H1 (cell line): ENCODE measurements at regions not wholly inside any gene's neighbourhood (a gene's known extent, or its start where the extent isn't known, plus 50 kb on each side); places are given as distances from the start of the nearest gene placed in this dataset.

ENCODE experiments used
- CTCF ChIA-PET: fragments of 300-600 bp; sonication (Branson Sonifier 250); formaldehyde crosslinking; loops from one replicate; lab custom pipeline; 2021; ENCODE audit not compliant: partially characterized antibody; lab: Charles Lee
- POLR2A ChIA-PET: fragments of 300-600 bp; sonication (Branson Sonifier 250); formaldehyde crosslinking; loops from one replicate; lab custom pipeline; 2021; ENCODE audit warnings: inconsistent platforms; ENCODE audit not compliant: partially characterized antibody; lab: Charles Lee
- DNase-seq, 2 experiments: peaks; one replicate each; pipeline versions ENCODE4 v3.0.0 to v3.0.0-alpha.2; 2010 to 2022; ENCODE audit warnings: low spot score in 2 of 2, low read depth in 1 of 2, mixed read lengths in 1 of 2
- FAIRE-seq: peaks from 2 replicates; lab custom pipeline; 2011; peaks lifted over from hg19 to GRCh38; lab: Jason Lieb, UNC
- H2AFZ ChIP-seq: 2 replicates; pipeline ENCODE4 v1.8.1; 2012; ENCODE audit warnings: low read length, inconsistent platforms
- H2AK5ac ChIP-seq: 2 replicates; pipeline ENCODE4 v1.6.1; 2013; ENCODE audit warnings: low read depth, low read length
- H2BK120ac ChIP-seq: replicated peaks from 2 replicates; pipeline ENCODE3; 2013; ENCODE audit warnings: low read depth, low read length, inconsistent platforms
- H2BK12ac ChIP-seq: 2 replicates; pipeline ENCODE4 v1.6.1; 2013; ENCODE audit warnings: low read depth, low read length
- H2BK15ac ChIP-seq: 2 replicates; pipeline ENCODE4 v1.6.1; 2013; ENCODE audit warnings: low read length
- H2BK20ac ChIP-seq: 2 replicates; pipeline ENCODE4 v1.6.1; 2013; ENCODE audit warnings: low read length
- H2BK5ac ChIP-seq: 2 replicates; pipeline ENCODE4 v1.6.1; 2013; ENCODE audit warnings: low read depth, low read length
- H3K14ac ChIP-seq: 2 replicates; pipeline ENCODE4 v1.6.1; 2013; ENCODE audit warnings: inconsistent platforms; ENCODE audit not compliant: insufficient read length
- H3K18ac ChIP-seq: 2 replicates; pipeline ENCODE4 v1.6.1; 2013; ENCODE audit warnings: low read length; ENCODE audit errors: extremely low read depth
- H3K23ac ChIP-seq: 2 replicates; pipeline ENCODE4 v1.6.1; 2013; ENCODE audit warnings: inconsistent platforms; ENCODE audit not compliant: insufficient read length
- H3K23me2 ChIP-seq: 2 replicates; pipeline ENCODE4 v1.6.1; 2013; ENCODE audit warnings: low read depth, low read length
- H3K27ac ChIP-seq: 2 replicates; pipeline ENCODE4 v1.6.1; 2011; ENCODE audit warnings: low read depth, low read length, inconsistent platforms
- H3K27me3 ChIP-seq, 4 experiments: replicated peaks in 1 of 4; 1 replicate in 1 of 4; 2 replicates in 3 of 4; pipeline versions ENCODE4 v1.6.1 to v1.8.1; 2011 to 2013; ENCODE audit warnings: low read length in 3 of 4, mild to moderate bottlenecking in 3 of 4, inconsistent platforms in 2 of 4, mixed read lengths in 2 of 4, moderate library complexity in 1 of 4; ENCODE audit not compliant: control insufficient read depth in 3 of 4, insufficient read depth in 3 of 4; ENCODE audit errors: extremely low read depth in 1 of 4
- H3K36me3 ChIP-seq, 4 experiments: 2 replicates each; pipeline versions ENCODE4 v1.6.1 to v1.8.1; 2011 to 2013; ENCODE audit warnings: mild to moderate bottlenecking in 4 of 4, low read length in 3 of 4, moderate library complexity in 2 of 4, control low read depth in 1 of 4, inconsistent platforms in 1 of 4; ENCODE audit not compliant: insufficient read depth in 4 of 4, control insufficient read depth in 2 of 4
- H3K4ac ChIP-seq: replicated peaks from 2 replicates; pipeline ENCODE3; 2013; ENCODE audit warnings: low read length, low read depth, mixed read lengths, inconsistent platforms; ENCODE audit not compliant: insufficient read length
- H3K4me1 ChIP-seq, 4 experiments: replicated peaks in 1 of 4; 1 replicate in 1 of 4; 2 replicates in 3 of 4; pipeline versions ENCODE4 v1.6.1 to v1.8.1; 2011 to 2013; ENCODE audit warnings: low read length in 3 of 4, inconsistent platforms in 2 of 4, mixed read lengths in 1 of 4; ENCODE audit not compliant: insufficient read depth in 4 of 4, control insufficient read depth in 3 of 4
- H3K4me2 ChIP-seq, 2 experiments: 2 replicates each; pipeline versions ENCODE4 v1.6.1 to v1.8.1; 2011 to 2013; ENCODE audit warnings: low read depth in 2 of 2, low read length in 2 of 2, control low read depth in 1 of 2, inconsistent platforms in 1 of 2, mild to moderate bottlenecking in 1 of 2; ENCODE audit not compliant: insufficient read depth in 1 of 2
- H3K4me3 ChIP-seq, 4 experiments: fragments of 200-600, 300-600 bp in 1 of 4; sonication (generic), shearing (Covaris generic), sonication (Bioruptor Twin) in 1 of 4; 2 replicates each; pipeline versions ENCODE4 v1.5.1 to v1.8.1; 2011 to 2016; ENCODE audit warnings: low read length in 4 of 4, low read depth in 3 of 4, control low read depth in 2 of 4, inconsistent platforms in 2 of 4, mild to moderate bottlenecking in 2 of 4, mixed read lengths in 1 of 4, moderate library complexity in 1 of 4; ENCODE audit not compliant: insufficient read depth in 2 of 4; ENCODE audit errors: extremely low read depth in 1 of 4
- H3K56ac ChIP-seq: replicated peaks from 2 replicates; pipeline ENCODE3; 2013; ENCODE audit warnings: low read depth, mild to moderate bottlenecking, mixed read lengths, low read length, inconsistent platforms; ENCODE audit not compliant: insufficient read length
- H3K79me1 ChIP-seq: 2 replicates; pipeline ENCODE4 v1.6.1; 2013; ENCODE audit warnings: low read depth, low read length, control low read depth
- H3K79me2 ChIP-seq, 2 experiments: 2 replicates each; pipeline versions ENCODE4 v1.6.1 to v1.8.1; 2012 to 2013; ENCODE audit warnings: low read length in 2 of 2, mild to moderate bottlenecking in 2 of 2, inconsistent platforms in 1 of 2; ENCODE audit not compliant: insufficient read depth in 2 of 2, control insufficient read depth in 1 of 2
- H3K9ac ChIP-seq, 4 experiments: replicated peaks in 1 of 4; 1 replicate in 1 of 4; 2 replicates in 3 of 4; pipeline versions ENCODE4 v1.6.1 to v1.8.1; 2011 to 2013; ENCODE audit warnings: low read depth in 3 of 4, low read length in 3 of 4, control low read depth in 2 of 4, mild to moderate bottlenecking in 2 of 4, moderate library complexity in 2 of 4, inconsistent platforms in 1 of 4; ENCODE audit errors: extremely low read depth in 1 of 4
- H3K9me3 ChIP-seq, 2 experiments: 2 replicates each; pipeline versions ENCODE4 v1.6.1 to v1.8.1; 2012 to 2013; ENCODE audit warnings: mild to moderate bottlenecking in 2 of 2, moderate library complexity in 2 of 2, control low read depth in 1 of 2, inconsistent platforms in 1 of 2, low read depth in 1 of 2, low read length in 1 of 2, mixed read lengths in 1 of 2; ENCODE audit not compliant: insufficient read depth in 2 of 2
- H4K20me1 ChIP-seq, 2 experiments: replicated peaks in 1 of 2; 2 replicates each; pipeline versions ENCODE3 to v1.8.1; 2011 to 2013; ENCODE audit warnings: inconsistent platforms in 2 of 2, low read length in 2 of 2, mild to moderate bottlenecking in 1 of 2; ENCODE audit not compliant: insufficient read depth in 2 of 2, control insufficient read depth in 1 of 2
- H4K5ac ChIP-seq: 2 replicates; pipeline ENCODE4 v1.6.1; 2013; ENCODE audit warnings: low read length, low read depth, mixed read lengths, inconsistent platforms; ENCODE audit not compliant: insufficient read length
- H4K8ac ChIP-seq: 2 replicates; pipeline ENCODE4 v1.8.0; 2013; ENCODE audit warnings: mild to moderate bottlenecking, moderate library complexity, low read length, inconsistent platforms; ENCODE audit not compliant: insufficient read depth; ENCODE audit errors: extremely low read depth
- H4K91ac ChIP-seq: replicated peaks from 2 replicates; pipeline ENCODE3; 2013; ENCODE audit warnings: low read length, mixed read lengths, inconsistent platforms; ENCODE audit not compliant: insufficient read length
- SIX5 ChIP-seq: IDR thresholded peaks from 2 replicates; pipeline ENCODE4 v1.6.1; 2011; ENCODE audit warnings: mild to moderate bottlenecking, low read depth, low read length
- WGBS, 2 experiments: shearing (Covaris generic) in 1 of 2; methylation state at CpG; one replicate each; pipeline versions ENCODE4 v1.1.6 to v1.1.7; 2013 to 2015; ENCODE audit warnings: low lambda C conversion rate in 2 of 2, mixed read lengths in 2 of 2, inconsistent platforms in 1 of 2, low coverage in 1 of 2, missing lambda C conversion rate in 1 of 2; ENCODE audit not compliant: insufficient replicate concordance in 2 of 2, insufficient coverage in 1 of 2, insufficient read length in 1 of 2; ENCODE audit errors: extremely low coverage in 1 of 2, missing lambda C conversion rate in 1 of 2; 5-methylcytosine and 5-hydroxymethylcytosine counted together

DNA sequence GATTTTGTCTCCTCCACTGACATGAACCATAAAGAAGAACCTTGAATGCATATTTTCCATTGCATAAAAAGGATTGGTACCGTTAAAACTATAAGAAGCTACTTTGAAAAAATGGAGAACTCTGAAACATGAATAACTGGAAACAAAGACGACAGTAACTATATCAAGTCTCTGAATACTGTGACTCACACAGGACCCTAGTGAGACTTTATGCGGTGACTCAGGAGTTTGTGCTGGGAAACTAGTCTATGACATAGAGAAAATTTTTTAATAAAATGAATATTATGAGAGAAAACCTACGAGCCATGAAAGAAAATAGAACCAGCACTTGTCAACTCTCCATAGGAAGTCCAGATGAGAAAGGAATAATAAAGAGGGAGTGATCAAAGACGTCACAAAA lies 339.9 kb upstream of the ADARB2 start:
- no peaks in the 10 kb centered on the region for H3K27me3 ChIP-seq
- POLR2A ChIA-PET = no interaction called here
- H2AFZ ChIP-seq = no peak overlapping the region
- no peak overlapping the region for H2BK15ac ChIP-seq
- no peak overlapping the region for H3K56ac ChIP-seq
- H3K4me3 ChIP-seq = no peak overlapping the region
- FAIRE-seq = no peak
- WGBS, 2 experiments = 91% methylated on average over 5 of the region's 5 CpGs; no CpG with 5 or more reads in 1 of the 2 experiments
- CTCF ChIA-PET = interaction anchor here (1.2 kb wide), 1 partner anchor 34 kb away, joined by 4 read pairs; no protein-coding TSS in a partner anchor
- no peaks in the 10 kb centered on the region for H4K20me1 ChIP-seq
- H3K23ac ChIP-seq = no peak overlapping the region
- DNase-seq = no peak
- H3K4ac ChIP-seq = no peak overlapping the region
- no peak overlapping the region for H4K91ac ChIP-seq
- H3K9me3 ChIP-seq = no peaks in the 10 kb centered on the region
- no peak overlapping the region for H4K8ac ChIP-seq
- H2BK5ac ChIP-seq = no peak overlapping the region
- H2BK12ac ChIP-seq = no peak overlapping the region
- H3K79me1 ChIP-seq = no peaks in the 10 kb centered on the region
- H3K23me2 ChIP-seq = no peaks in the 10 kb centered on the region
- H3K9ac ChIP-seq = no peak overlapping the region
- H3K4me1 ChIP-seq = no peaks in the 10 kb centered on the region
- no peak overlapping the region for H4K5ac ChIP-seq
- no peaks in the 10 kb centered on the region for H3K36me3 ChIP-seq
- H3K4me2 ChIP-seq = no peak overlapping the region
- H3K79me2 ChIP-seq = no peaks in the 10 kb centered on the region
- no peak overlapping the region for H3K27ac ChIP-seq
- no peak overlapping the region for H2BK20ac ChIP-seq
- H2BK120ac ChIP-seq = no peak overlapping the region
- no peak overlapping the region for H2AK5ac ChIP-seq
- no peak overlapping the region for H3K18ac ChIP-seq
- H3K14ac ChIP-seq = no peak overlapping the region
- TF ChIP-seq SIX5 = no peak
- TF ChIP-seq, all 59 proteins: peak for 0
